ENCODE measurements at regions not wholly inside any gene's neighbourhood (a gene's known extent, or its start where the extent isn't known, plus 50 kb on each side); places are given as distances from the start of the nearest gene placed in this dataset.

GRCh38 chr10:10609379-10609955 is 408.2 kb upstream of the CELF2 start:
- DNase-seq = no peak

GRCh38 chr10:10610171-10610570 is 407.5 kb upstream of the CELF2 start:
- no peak for DNase-seq

GRCh38 chr10:10612151-10612550 is 405.5 kb upstream of the CELF2 start:
- no peak for DNase-seq

- no peak for DNase-seq
Observed at GRCh38 chr10:10613656-10614244, 403.9 kb upstream of the CELF2 start.

GRCh38 chr10:10617686-10618085 is 400.0 kb upstream of the CELF2 start:
- no peak for DNase-seq

- no peak for DNase-seq
Observed at GRCh38 chr10:10618139-10618538, 399.5 kb upstream of the CELF2 start.

GRCh38 chr10:10623958-10624566 is 393.6 kb upstream of the CELF2 start:
- no peak for DNase-seq

- no peak for DNase-seq
Observed at GRCh38 chr10:10624567-10624962, 393.1 kb upstream of the CELF2 start.

GRCh38 chr10:10625491-10625890 is 392.2 kb upstream of the CELF2 start:
- DNase-seq = no peak

GRCh38 chr10:10626734-10627133 is 390.9 kb upstream of the CELF2 start:
- no peak for DNase-seq

GRCh38 chr10:10627414-10627813 is 390.3 kb upstream of the CELF2 start:
- no peak for DNase-seq

- DNase-seq = no peak
Observed at GRCh38 chr10:10629512-10629911, 388.2 kb upstream of the CELF2 start.

- no peak for DNase-seq
Observed at GRCh38 chr10:10630281-10630680, 387.4 kb upstream of the CELF2 start.

GRCh38 chr10:10630782-10631181 is 386.9 kb upstream of the CELF2 start:
- no peak for DNase-seq

GRCh38 chr10:10642189-10642588 is 375.5 kb upstream of the CELF2 start:
- DNase-seq = no peak

- DNase-seq = no peak
Observed at GRCh38 chr10:10642751-10643150, 374.9 kb upstream of the CELF2 start.

- no peak for DNase-seq
Observed at GRCh38 chr10:10644008-10644646, 373.5 kb upstream of the CELF2 start.

GRCh38 chr10:10644676-10645385 is 372.8 kb upstream of the CELF2 start:
- DNase-seq = no peak

GRCh38 chr10:10647331-10647730 is 370.3 kb upstream of the CELF2 start:
- DNase-seq = no peak

- DNase-seq = no peak
Observed at GRCh38 chr10:10657139-10657760, 360.4 kb upstream of the CELF2 start.

GRCh38 chr10:10658172-10658785 is 359.4 kb upstream of the CELF2 start:
- DNase-seq = no peak

GRCh38 chr10:10660054-10660453 is 357.6 kb upstream of the CELF2 start:
- DNase-seq = no peak

GRCh38 chr10:10661176-10661575 is 356.5 kb upstream of the CELF2 start:
- DNase-seq = no peak
